NCI-H1436 treated with DMSO at 0.1 percent for 48 hours (cell line): ENCODE measurements at regions not wholly inside any gene's neighbourhood (a gene's known extent, or its start where the extent isn't known, plus 50 kb on each side); places are given as distances from the start of the nearest gene placed in this dataset.
"Not testable (repeated sequence)": the region's sequence is repeated elsewhere in the genome, so short reads cannot be mapped to it uniquely, and the experiment has no call there.

Experiments used
- DNase-seq: peaks from one replicate; lab custom pipeline; 2025; lab: John Stamatoyannopoulos, UW

GRCh38 chr5:74500110-74500917 lies 140.2 kb downstream of the ENC1 start:
- DNase-seq: no peak

GRCh38 chr5:74499256-74500050 lies 141.1 kb downstream of the ENC1 start:
- no peak for DNase-seq

- no peak for DNase-seq
These were observed 142.8 kb downstream of the ENC1 start for GRCh38 chr5:74497706-74498105.

- DNase-seq: no peak
These were observed 147.1 kb downstream of the ENC1 start for GRCh38 chr5:74493411-74493810.

GRCh38 chr5:74492230-74492629 lies 148.3 kb downstream of the ENC1 start:
- DNase-seq: no peak

- DNase-seq: no peak
These were observed 148.9 kb downstream of the ENC1 start for GRCh38 chr5:74491586-74491985.

- DNase-seq: no peak
These were observed 149.7 kb downstream of the ENC1 start for GRCh38 chr5:74490814-74491213.

- no peak for DNase-seq
These were observed 157.5 kb downstream of the ENC1 start for GRCh38 chr5:74482990-74483389.

- DNase-seq: no peak
These were observed 158.0 kb downstream of the ENC1 start for GRCh38 chr5:74482523-74482922.

GRCh38 chr5:74481357-74481756 lies 159.2 kb downstream of the ENC1 start:
- DNase-seq: not testable (repeated sequence)

GRCh38 chr5:74480201-74480600 lies 160.3 kb downstream of the ENC1 start:
- no peak for DNase-seq

GRCh38 chr5:74478328-74478727 lies 162.2 kb downstream of the ENC1 start:
- DNase-seq: no peak

- DNase-seq: no peak
These were observed 162.8 kb downstream of the ENC1 start for GRCh38 chr5:74477761-74478160.

GRCh38 chr5:74476819-74477453 lies 163.6 kb downstream of the ENC1 start:
- DNase-seq: no peak

GRCh38 chr5:74476046-74476818 lies 164.3 kb downstream of the ENC1 start:
- DNase-seq: no peak

- DNase-seq: no peak
These were observed 168.7 kb downstream of the ENC1 start for GRCh38 chr5:74471875-74472274.

GRCh38 chr5:74469234-74469994 lies 171.1 kb downstream of the ENC1 start:
- DNase-seq: no peak

GRCh38 chr5:74468421-74468820 lies 172.1 kb downstream of the ENC1 start:
- DNase-seq: no peak

- DNase-seq: no peak
These were observed 174.8 kb downstream of the ENC1 start for GRCh38 chr5:74465724-74466123.

- DNase-seq: no peak
These were observed 175.9 kb downstream of the ENC1 start for GRCh38 chr5:74464512-74465209.

GRCh38 chr5:74462356-74462755 lies 178.2 kb downstream of the ENC1 start:
- no peak for DNase-seq
